GM18511 (cell line): ENCODE measurements at regions not wholly inside any gene's neighbourhood (a gene's known extent, or its start where the extent isn't known, plus 50 kb on each side); places are given as distances from the start of the nearest gene placed in this dataset.
"Not testable (repeated sequence)": the region's sequence is repeated elsewhere in the genome, so short reads cannot be mapped to it uniquely, and the experiment has no call there.

Source experiments
- ATAC-seq: cut with Tn5 transposase; IDR thresholded peaks from one replicate; pipeline ENCODE4 v1.9.1; 2021; ENCODE audit warnings: mild to moderate bottlenecking, moderate library complexity; ENCODE audit not compliant: unreplicated experiment

DNA sequence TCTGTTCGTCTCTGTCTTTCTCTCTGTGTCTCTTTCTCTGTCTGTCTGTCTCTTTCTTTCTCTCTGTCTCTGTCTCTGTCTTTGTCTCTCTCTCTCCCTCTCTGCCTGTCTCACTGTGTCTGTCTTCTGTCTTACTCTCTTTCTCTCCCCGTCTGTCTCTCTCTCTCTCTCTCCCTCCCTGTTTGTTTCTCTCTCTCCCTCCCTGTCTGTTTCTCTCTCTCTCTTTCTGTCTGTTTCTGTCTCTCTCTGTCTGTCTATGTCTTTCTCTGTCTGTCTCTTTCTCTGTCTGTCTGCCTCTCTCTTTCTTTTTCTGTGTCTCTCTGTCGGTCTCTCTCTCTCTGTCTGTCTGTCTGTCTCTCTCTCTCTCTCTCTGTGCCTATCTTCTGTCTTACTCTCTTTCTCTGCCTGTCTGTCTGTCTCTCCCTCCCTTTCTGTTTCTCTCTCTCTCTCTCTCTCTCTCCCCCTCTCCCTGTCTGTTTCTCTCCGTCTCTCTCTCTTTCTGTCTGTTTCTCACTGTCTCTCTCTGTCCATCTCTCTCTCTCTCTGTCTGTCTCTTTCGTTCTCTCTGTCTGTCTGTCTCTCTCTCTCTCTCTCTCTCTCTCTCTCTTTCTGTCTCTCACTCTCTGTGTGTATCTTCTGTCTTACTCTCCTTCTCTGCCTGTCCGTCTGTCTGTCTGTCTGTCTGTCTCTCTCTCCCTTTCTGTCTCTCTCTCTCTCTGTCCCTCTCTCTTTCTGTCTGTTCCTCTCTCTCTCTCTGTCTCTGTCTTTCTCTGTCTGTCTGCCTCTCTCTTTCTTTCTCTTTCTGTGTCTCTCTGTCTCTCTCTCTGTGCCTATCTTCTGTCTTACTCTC lies 2065.9 kb upstream of the TPTE start:
- not testable (repeated sequence) for ATAC-seq

DNA sequence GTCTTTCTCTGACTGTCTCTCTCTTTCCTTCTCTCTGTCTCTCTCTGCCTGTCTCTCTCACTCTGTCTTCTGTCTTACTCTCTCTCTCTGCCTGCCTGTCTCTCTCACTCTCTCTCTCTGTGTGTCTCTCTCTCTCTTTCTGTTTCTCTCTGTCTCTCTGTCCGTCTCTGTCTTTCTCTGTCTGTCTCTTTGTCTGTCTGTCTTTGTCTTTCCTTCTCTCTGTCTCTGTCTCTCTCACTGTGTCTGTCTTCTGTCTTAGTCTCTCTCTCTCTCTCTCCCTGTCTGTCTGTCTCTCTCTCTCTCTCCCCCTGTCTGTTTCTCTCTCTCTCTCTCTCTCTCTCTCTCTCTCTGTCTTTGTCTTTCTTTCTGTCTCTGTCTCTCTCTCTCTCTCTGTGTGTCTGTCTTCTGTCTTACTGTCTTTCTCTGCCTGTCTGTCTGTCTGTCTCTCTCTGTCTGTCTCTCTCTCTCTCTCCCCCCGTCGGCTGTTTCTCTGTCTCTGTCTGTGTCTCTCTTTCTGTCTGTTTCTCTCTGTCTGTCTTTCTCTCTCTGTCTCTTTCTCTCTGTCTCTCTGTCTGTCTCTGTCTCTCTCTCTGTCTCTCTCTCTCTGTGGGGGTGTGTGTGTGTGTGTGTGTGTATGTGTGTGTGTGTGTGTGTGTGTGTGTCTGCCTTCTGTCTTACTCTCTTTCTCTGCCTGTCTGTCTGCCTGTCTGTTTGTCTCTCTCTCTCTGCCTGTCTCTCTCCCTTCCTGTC lies 2056.8 kb upstream of the TPTE start:
- ATAC-seq: peak; percentile 62

DNA sequence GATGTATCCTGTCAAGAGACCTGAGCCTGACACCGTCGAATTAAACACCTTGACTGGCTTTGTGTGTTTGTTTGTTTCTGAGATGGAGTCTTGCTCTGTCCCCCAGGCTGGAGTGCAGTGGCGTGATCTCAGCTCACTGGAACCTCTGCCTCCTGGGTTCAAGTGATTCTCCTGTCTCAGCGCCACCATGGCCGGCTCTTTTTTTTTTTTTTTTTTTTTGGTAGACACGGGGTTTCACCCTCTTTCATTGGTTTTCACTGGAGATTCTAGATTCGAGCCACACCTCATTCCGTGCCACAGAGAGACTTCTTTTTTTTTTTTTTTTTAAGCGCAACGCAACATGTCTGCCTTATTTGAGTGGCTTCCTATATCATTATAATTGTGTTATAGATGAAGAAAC lies 2054.7 kb upstream of the TPTE start:
- ATAC-seq: not testable (repeated sequence)
